ENCODE measurements at regions not wholly inside any gene's neighbourhood (a gene's known extent, or its start where the extent isn't known, plus 50 kb on each side); places are given as distances from the start of the nearest gene placed in this dataset.

- Histone ChIP-seq H3K9ac (ENCODE audit: insufficient read depth, low read length) (no peak overlapping the region), H3K4me1 (ENCODE audit: control insufficient read depth, extremely low read depth, insufficient read depth, low read length) (no peaks in the 10 kb centered on the region), H3K79me2 (ENCODE audit: control insufficient read depth, insufficient read depth, low read length) (no peaks in the 10 kb centered on the region), H3K36me3 (ENCODE audit: control insufficient read depth, insufficient read depth, low read length) (no peaks in the 10 kb centered on the region), H3K27me3 (ENCODE audit: control insufficient read depth, insufficient read depth, low read length) (no peaks in the 10 kb centered on the region), H3K4me2 (ENCODE audit: extremely low read depth, insufficient read depth, low read length) (no peak overlapping the region), H4K20me1 (ENCODE audit: control insufficient read depth, extremely low read depth, insufficient read depth, low read length) (no peaks in the 10 kb centered on the region), H3K27ac (ENCODE audit: insufficient read depth, low read length) (no peak overlapping the region), H3K9me3 (ENCODE audit: control insufficient read depth, insufficient read depth, low read depth, low read length) (no peaks in the 10 kb centered on the region), H3K4me3 (replicated peaks in 1 of 4; ENCODE audit: control extremely low read depth in 1 of 4, insufficient read depth in 1 of 4, low read depth in 3 of 4, low read length in 4 of 4) (no peak overlapping the region), H2AFZ (ENCODE audit: low read length) (no peak overlapping the region)
- TF ChIP-seq EZH2 (IDR thresholded peaks at IDR 0.05; ENCODE audit: low read length, missing control alignments) (no peak), CTCF (conservative IDR thresholded peaks at IDR 0.05 in 1 of 2, IDR thresholded peaks at IDR 0.05 in 1 of 2; ENCODE audit: low read depth in 1 of 2, low read length in 2 of 2) (no peak)
- DNase-seq (ENCODE audit: low read depth in 2 of 2) = no peak
Observed at GRCh38 chr1:5404412-5405203, 587.6 kb downstream of the NPHP4 start.

GRCh38 chr1:5403935-5404334 is 588.3 kb downstream of the NPHP4 start:
- no peaks in the 10 kb centered on the region for H3K79me2 ChIP-seq (ENCODE audit: control insufficient read depth, insufficient read depth, low read length)
- no peak overlapping the region for H3K27ac ChIP-seq (ENCODE audit: insufficient read depth, low read length)
- no peak overlapping the region for H3K9ac ChIP-seq (ENCODE audit: insufficient read depth, low read length)
- no peaks in the 10 kb centered on the region for H3K4me1 ChIP-seq (ENCODE audit: control insufficient read depth, extremely low read depth, insufficient read depth, low read length)
- H3K27me3 ChIP-seq (ENCODE audit: control insufficient read depth, insufficient read depth, low read length) = no peaks in the 10 kb centered on the region
- TF ChIP-seq EZH2 (IDR thresholded peaks at IDR 0.05; ENCODE audit: low read length, missing control alignments) (no peak), CTCF (conservative IDR thresholded peaks at IDR 0.05 in 1 of 2, IDR thresholded peaks at IDR 0.05 in 1 of 2; ENCODE audit: low read depth in 1 of 2, low read length in 2 of 2) (no peak)
- DNase-seq (ENCODE audit: low read depth in 2 of 2) = no peak
- no peak overlapping the region for H3K4me3 ChIP-seq (replicated peaks in 1 of 4; ENCODE audit: control extremely low read depth in 1 of 4, insufficient read depth in 1 of 4, low read depth in 3 of 4, low read length in 4 of 4)
- H3K36me3 ChIP-seq (ENCODE audit: control insufficient read depth, insufficient read depth, low read length) = no peaks in the 10 kb centered on the region
- no peaks in the 10 kb centered on the region for H3K9me3 ChIP-seq (ENCODE audit: control insufficient read depth, insufficient read depth, low read depth, low read length)
- no peaks in the 10 kb centered on the region for H4K20me1 ChIP-seq (ENCODE audit: control insufficient read depth, extremely low read depth, insufficient read depth, low read length)
- no peak overlapping the region for H2AFZ ChIP-seq (ENCODE audit: low read length)
- H3K4me2 ChIP-seq (ENCODE audit: extremely low read depth, insufficient read depth, low read length) = no peak overlapping the region

- no peaks in the 10 kb centered on the region for H4K20me1 ChIP-seq (ENCODE audit: control insufficient read depth, extremely low read depth, insufficient read depth, low read length)
- no peaks in the 10 kb centered on the region for H3K4me1 ChIP-seq (ENCODE audit: control insufficient read depth, extremely low read depth, insufficient read depth, low read length)
Observed at GRCh38 chr1:5402618-5403017, 589.6 kb downstream of the NPHP4 start.

More at GRCh38 chr1:5402618-5403017, 589.6 kb downstream of the NPHP4 start:
- DNase-seq (ENCODE audit: low read depth in 2 of 2) = no peak
- H3K9me3 ChIP-seq (ENCODE audit: control insufficient read depth, insufficient read depth, low read depth, low read length) = no peaks in the 10 kb centered on the region
- no peaks in the 10 kb centered on the region for H3K36me3 ChIP-seq (ENCODE audit: control insufficient read depth, insufficient read depth, low read length)
- no peak overlapping the region for H3K27ac ChIP-seq (ENCODE audit: insufficient read depth, low read length)
- H3K79me2 ChIP-seq (ENCODE audit: control insufficient read depth, insufficient read depth, low read length) = no peaks in the 10 kb centered on the region
- no peak overlapping the region for H3K4me3 ChIP-seq (replicated peaks in 1 of 4; ENCODE audit: control extremely low read depth in 1 of 4, insufficient read depth in 1 of 4, low read depth in 3 of 4, low read length in 4 of 4)
- no peak overlapping the region for H3K4me2 ChIP-seq (ENCODE audit: extremely low read depth, insufficient read depth, low read length)
- H3K27me3 ChIP-seq (ENCODE audit: control insufficient read depth, insufficient read depth, low read length) = no peaks in the 10 kb centered on the region
- no peak overlapping the region for H2AFZ ChIP-seq (ENCODE audit: low read length)
- TF ChIP-seq EZH2 (IDR thresholded peaks at IDR 0.05; ENCODE audit: low read length, missing control alignments) (no peak), CTCF (conservative IDR thresholded peaks at IDR 0.05 in 1 of 2, IDR thresholded peaks at IDR 0.05 in 1 of 2; ENCODE audit: low read depth in 1 of 2, low read length in 2 of 2) (no peak)
- no peak overlapping the region for H3K9ac ChIP-seq (ENCODE audit: insufficient read depth, low read length)

All from fibroblast of lung (primary cell).